ELF-1 (cell line): ENCODE measurements at regions not wholly inside any gene's neighbourhood (a gene's known extent, or its start where the extent isn't known, plus 50 kb on each side); places are given as distances from the start of the nearest gene placed in this dataset.
"Not testable (repeated sequence)": the region's sequence is repeated elsewhere in the genome, so short reads cannot be mapped to it uniquely, and the experiment has no call there.

Experiments
- DNase-seq: peaks from one replicate; pipeline ENCODE4 v3.0.0-alpha.2; 2016; ENCODE audit warnings: low read depth, low spot score

- DNase-seq = no peak
These were observed 281.9 kb upstream of the HS3ST1 start for GRCh38 chr4:11710453-11711093.

- DNase-seq = no peak
These were observed 275.6 kb upstream of the HS3ST1 start for GRCh38 chr4:11704186-11704830.

GRCh38 chr4:11702886-11703557 is 274.3 kb upstream of the HS3ST1 start:
- no peak for DNase-seq

GRCh38 chr4:11701966-11702725 is 273.5 kb upstream of the HS3ST1 start:
- peak; percentile 3 for DNase-seq

GRCh38 chr4:11700751-11701226 is 272.1 kb upstream of the HS3ST1 start:
- no peak for DNase-seq

- DNase-seq = no peak
These were observed 270.3 kb upstream of the HS3ST1 start for GRCh38 chr4:11698846-11699590.

GRCh38 chr4:11698033-11698432 is 269.3 kb upstream of the HS3ST1 start:
- DNase-seq = no peak

GRCh38 chr4:11693693-11694092 is 265.0 kb upstream of the HS3ST1 start:
- no peak for DNase-seq

GRCh38 chr4:11691236-11691635 is 262.5 kb upstream of the HS3ST1 start:
- DNase-seq = no peak

- no peak for DNase-seq
These were observed 259.0 kb upstream of the HS3ST1 start for GRCh38 chr4:11687727-11688126.

GRCh38 chr4:11685481-11685880 is 256.8 kb upstream of the HS3ST1 start:
- no peak for DNase-seq

- DNase-seq = no peak
These were observed 246.5 kb upstream of the HS3ST1 start for GRCh38 chr4:11675051-11675800.

- DNase-seq = no peak
These were observed 241.6 kb upstream of the HS3ST1 start for GRCh38 chr4:11670304-11670703.

GRCh38 chr4:11669156-11669555 is 240.5 kb upstream of the HS3ST1 start:
- DNase-seq = no peak

- DNase-seq = no peak
These were observed 234.4 kb upstream of the HS3ST1 start for GRCh38 chr4:11663114-11663513.

GRCh38 chr4:11650801-11651596 is 222.3 kb upstream of the HS3ST1 start:
- DNase-seq = no peak

- DNase-seq = no peak
These were observed 218.7 kb upstream of the HS3ST1 start for GRCh38 chr4:11647433-11647832.

GRCh38 chr4:11643081-11643480 is 214.4 kb upstream of the HS3ST1 start:
- DNase-seq = not testable (repeated sequence)

GRCh38 chr4:11640584-11640983 is 211.9 kb upstream of the HS3ST1 start:
- DNase-seq = no peak

- no peak for DNase-seq
These were observed 207.9 kb upstream of the HS3ST1 start for GRCh38 chr4:11636551-11636950.
